GM21737 (cell line): ENCODE measurements at regions not wholly inside any gene's neighbourhood (a gene's known extent, or its start where the extent isn't known, plus 50 kb on each side); places are given as distances from the start of the nearest gene placed in this dataset.
"Not testable (repeated sequence)": the region's sequence is repeated elsewhere in the genome, so short reads cannot be mapped to it uniquely, and the experiment has no call there.

Source experiments
- ATAC-seq: cut with Tn5 transposase; IDR thresholded peaks from one replicate; pipeline ENCODE4 v1.9.1; 2021; ENCODE audit warnings: mild to moderate bottlenecking, moderate library complexity; ENCODE audit not compliant: unreplicated experiment

DNA sequence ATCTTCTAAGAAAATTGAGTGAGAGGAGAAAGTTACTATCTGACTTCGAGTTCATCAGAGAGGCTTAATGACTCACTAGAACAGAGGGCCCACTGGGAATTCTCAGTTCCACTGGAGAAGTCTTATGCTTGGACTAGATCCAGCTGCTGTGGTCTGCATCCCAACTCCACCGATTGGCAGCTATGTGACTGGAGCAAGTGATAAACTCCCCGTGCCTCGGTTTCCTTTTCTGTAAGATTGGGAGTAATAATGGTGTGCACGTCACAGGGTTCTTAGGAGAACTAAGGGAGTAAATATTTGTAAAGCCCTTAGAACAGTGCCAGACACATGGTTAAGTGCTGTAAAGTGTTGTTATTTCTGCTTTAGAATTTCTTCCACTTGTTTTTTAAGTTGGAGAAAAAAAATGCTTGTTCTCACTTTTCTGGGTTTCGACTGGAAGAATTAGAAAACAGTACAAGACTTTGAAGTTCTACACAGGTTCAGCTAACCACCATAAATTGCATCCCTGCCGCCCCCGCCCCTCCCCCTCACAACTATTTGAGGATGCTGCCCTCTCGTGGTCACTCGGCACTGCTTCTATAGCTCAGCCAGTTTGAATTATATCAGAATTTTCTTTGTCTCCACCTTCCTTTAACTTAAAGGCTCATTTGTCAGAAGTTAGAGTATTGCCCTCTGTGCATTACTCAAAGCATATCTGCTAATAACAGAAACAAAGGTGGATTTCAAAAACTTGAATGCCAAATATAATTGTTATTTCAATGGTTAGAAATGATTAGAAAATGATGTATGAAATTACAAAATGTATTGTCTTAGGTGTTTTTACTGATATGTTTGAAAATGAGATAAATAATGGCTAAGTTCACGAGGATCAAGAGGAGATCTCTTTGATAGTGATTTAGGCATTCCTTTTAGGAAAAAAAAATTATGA lies 95.0 kb upstream of the IFNGR1 start:
- peak; percentile 65 for ATAC-seq

DNA sequence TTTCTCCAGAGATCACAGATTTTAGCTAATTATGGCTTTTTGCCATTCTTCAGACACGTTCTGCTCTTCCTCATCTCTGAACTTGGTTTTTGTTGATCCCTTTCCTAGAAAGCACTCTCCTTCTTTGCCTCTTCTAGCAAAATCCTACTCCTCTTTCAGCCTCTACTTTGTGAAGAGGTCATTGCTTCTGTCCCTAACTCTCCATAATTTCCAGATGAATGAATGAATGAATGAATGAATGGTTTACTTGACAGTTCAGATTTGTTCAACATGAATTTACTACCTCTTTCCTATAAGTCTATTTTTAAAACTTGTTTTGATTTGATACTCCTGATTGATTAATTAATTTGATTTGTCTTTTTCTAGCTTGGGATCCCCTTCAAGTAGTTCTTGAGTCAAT lies 94.0 kb upstream of the IFNGR1 start:
- no peak for ATAC-seq

DNA sequence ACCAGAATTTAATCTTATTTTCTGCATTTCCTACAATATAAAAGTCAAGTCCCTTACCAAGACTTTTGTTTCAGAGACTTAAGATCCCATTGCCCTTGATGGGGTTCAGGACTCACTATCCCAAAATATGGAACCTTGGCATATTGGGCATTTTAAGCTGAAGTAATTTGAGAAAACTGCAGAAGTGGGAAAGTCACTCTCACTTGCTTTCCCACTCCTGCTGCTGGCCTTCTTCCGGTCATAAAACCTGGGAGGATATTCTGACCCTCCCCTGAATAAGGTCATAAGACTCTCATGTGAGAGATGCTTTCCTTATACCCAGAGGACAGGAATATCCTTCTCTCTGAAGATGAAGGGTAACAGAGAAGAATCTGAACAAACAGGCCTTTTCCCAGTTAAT lies 92.8 kb upstream of the IFNGR1 start:
- ATAC-seq: no peak

DNA sequence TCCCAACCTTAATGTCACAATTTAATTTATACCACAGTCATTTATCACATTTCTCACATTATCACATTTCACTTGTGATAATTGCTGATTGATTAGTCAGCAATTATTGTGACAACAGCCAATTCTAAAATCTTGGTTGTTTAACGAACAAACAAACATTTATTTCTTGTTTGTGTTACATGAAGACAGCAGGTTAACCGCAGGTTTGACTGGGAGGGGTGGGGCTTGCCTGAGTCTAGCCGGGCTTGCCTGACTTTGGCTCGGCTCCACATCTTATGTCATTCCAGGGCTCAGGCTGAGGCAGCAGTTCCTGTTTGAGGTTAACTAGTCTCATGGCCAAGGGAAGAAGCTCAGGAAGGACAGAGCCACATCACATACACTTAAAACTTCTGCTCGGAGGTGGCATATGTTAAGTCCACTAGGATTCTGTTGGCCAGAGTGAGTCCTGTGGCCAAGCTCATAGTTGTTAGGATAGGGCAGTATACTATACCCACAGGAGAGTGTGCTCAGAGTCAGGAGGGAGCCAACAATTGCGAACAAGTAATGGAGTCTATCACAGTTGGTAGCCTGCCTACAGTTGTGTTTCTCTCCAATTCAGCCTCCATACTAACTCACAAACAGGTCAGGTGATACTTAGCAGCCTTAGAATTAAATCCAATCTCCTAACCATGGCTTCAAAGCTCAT lies 90.0 kb upstream of the IFNGR1 start:
- no peak for ATAC-seq

DNA sequence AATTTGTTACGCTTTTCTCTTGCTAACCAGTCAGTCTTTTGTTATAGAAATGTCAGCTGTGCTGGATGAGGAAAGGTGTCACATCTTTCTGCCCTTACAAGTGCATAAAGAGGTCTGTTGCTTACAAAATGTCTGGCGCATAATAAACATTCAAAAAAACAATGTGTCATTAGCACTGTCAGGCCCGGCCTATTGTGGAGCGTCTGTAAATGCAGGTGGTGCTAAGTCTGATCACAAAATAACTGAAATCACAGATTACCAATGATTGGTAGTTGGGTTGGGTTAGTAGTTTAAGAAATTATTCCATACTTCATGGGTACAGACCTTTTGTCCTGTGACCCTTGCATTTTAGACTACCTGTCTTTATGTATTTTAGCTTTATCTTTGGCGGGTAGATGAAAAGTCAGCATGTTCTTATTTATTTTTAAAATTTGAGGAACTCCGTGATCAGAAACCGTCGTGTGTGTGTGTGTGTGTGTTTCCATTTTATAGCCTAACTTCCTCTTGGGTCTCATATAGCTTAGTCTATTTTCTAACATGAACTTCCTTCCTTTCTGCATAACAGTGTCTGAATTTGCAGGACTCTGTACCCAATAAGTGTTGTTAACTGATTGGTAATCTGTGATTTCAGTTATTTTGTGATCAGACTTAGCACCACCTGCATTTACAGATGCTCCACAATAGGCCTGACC lies 88.1 kb upstream of the IFNGR1 start:
- ATAC-seq: no peak

DNA sequence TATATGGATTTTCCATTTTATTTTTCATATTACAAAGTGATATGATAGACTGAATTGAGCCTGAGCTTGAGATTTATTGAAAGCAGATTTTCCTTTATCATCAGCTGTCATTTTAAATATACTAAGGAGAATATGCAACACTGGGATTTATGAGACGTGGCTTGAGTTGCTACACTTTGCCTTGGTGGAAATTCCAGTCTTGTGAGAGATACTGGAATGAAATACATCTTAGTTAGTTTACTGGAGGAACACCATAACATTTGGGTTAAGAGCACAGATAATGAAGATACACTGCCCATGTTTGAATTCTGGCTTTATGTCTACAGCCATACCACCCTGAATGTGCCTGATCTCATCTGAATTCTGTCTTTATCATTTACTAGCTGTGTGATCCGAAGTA lies 86.5 kb upstream of the IFNGR1 start:
- no peak for ATAC-seq

DNA sequence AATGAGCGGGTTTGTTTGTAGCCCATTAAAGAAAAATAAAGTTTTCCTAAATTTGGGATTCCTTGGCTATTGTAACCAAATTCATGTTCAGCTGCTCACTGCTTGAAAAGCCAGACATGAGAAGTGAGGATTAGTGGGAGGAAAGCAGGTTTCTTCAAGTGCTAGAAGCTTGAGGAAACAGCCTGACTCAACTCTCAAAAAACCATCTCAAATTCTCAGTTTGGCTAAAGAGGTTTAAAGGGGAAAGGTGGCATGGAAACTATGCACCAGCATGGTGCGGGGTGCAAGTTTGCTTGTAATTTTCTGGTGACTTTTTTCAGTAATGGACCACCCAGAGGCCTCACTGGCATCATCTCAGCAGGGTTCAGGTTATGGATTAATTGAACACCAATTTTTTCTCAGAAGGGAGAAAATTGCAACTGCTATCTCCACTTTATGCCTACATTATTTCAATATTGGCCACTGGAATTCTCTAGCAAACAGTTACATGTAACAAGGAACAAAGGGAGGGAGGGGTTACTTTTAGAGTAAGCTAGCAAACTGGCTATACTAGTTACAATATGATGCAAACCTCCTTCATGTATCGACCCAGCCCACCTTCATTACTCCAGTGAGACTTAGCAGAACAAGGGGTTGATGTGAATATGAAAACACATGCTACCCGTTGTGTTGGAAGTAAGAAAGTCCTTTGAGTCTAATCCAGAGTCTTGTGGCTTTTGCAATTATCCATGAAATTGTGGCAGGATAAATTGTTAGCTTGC lies 85.0 kb upstream of the IFNGR1 start:
- no peak for ATAC-seq

DNA sequence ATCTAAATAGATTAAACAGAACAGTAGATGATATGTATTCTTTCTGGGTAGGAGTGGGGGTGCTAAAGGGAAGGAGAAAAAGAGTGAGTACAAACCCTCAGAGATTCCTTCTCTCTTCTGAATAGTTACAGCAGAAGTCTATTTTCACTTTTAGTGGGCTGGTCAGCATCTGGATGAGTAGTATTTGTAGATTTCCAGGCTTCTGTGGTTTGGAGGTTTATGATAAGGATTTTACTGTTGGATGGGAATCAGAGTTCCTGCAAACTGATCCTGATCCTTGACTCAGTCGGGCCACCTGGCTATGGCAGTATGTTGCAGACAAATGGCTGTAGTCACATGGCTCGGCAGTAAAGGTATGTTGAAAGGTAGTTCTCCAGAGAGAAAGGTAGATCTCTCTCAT lies 84.3 kb upstream of the IFNGR1 start:
- no peak for ATAC-seq

DNA sequence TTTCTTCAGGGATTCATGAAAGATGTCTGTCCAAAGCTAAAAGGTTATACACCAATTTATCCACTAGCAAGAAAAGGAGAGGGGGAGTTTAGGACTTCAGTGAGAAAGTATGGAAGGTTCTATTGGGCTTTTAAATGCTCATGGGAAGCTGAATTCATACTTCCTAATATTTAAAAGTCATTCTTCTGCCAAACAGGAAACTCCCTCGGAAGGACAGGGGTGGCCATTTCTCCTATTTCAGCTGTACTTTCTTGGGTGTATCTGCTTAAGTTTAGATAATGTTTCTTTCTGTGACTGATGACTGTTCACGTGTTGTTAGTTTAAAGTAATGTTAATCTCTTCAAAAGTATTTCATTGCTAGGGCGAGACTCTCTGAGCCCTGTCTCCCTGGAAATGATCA lies 80.5 kb upstream of the IFNGR1 start:
- no peak for ATAC-seq

DNA sequence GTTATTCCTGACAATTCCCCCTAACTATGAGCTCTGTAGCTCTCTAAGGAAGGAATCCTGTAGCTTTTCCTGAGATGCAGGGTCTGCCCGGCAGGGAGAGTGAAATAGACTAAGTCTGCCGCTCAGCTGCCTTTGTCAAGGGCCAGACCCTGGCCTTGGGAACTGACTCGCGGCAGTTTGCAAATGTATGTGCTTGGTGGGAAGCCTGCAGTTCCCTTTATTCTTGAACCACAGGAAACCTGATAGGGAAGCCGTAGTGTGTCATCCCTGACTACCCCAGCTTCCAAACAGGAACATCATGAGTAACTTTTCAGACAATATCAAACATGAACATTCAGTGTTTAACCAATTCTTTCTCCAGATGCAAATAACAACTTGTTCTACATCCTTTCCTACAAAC lies 78.7 kb upstream of the IFNGR1 start:
- no peak for ATAC-seq

DNA sequence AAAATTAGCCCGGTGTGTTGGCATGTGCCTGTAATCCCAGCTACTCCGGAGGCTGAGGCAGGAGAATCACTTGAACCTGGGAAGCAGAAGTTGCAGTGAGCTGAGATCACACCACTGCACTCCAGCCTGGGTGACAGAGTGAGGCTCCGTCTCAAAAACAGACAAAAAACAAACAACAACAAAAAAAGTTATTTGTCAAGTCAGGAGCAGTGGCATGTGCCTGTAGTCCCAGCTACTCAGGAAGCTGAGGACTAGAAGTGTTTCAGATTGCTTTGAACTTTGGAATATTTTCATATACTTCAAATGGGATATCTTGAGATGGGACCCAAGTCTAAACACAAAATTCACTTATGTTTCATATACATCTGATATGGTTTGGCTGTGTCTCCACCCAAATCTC lies 73.1 kb upstream of the IFNGR1 start:
- not testable (repeated sequence) for ATAC-seq

DNA sequence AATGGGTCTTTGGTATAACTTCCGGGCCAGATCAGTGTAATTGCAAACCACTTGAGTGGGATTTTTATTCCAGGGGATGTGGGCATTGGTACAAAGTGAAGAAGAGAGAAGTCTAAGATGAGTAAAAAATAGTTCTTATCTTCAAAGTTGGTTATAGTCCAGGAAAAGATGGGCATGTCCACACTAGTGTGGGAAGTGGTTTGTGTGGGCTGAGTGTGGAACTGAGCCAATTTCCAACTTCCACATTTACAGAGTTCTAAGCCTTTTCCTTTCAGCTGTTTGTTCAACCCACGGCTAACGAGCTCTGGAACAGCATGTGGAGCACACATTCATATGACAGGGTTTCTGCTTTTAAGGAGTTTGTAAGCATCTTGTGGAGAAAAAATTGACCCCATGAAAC lies 72.3 kb upstream of the IFNGR1 start:
- ATAC-seq: no peak

DNA sequence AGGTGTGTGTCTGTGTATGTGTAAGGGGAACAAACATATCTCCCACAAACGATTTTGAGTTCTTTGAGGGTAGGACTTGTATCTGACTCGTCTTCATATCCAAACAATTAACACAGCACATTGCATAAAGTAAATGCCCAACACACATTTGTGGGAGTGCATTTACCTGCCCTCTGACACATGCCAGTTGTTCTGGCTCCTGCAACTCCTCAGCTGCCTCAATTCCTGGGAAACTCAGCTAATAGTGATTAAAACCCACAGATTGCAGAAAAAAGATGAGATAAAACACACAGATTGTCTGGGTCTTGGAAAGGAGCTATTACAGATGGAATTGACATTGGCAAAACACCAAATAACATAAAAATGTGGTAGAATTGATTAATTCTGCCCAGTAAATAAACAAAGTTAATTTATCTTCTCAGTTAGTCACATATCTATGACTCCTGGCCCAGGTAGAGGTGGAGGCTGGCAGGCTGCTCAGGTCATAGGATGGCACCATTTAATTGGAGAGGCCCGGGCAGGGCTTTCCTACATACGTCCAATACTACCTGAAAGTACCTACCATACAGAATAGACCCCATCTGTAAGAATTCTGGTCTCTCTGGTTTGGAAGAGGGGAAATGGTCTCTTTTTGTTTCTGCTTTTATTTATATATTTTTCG lies 71.5 kb upstream of the IFNGR1 start:
- ATAC-seq: no peak

DNA sequence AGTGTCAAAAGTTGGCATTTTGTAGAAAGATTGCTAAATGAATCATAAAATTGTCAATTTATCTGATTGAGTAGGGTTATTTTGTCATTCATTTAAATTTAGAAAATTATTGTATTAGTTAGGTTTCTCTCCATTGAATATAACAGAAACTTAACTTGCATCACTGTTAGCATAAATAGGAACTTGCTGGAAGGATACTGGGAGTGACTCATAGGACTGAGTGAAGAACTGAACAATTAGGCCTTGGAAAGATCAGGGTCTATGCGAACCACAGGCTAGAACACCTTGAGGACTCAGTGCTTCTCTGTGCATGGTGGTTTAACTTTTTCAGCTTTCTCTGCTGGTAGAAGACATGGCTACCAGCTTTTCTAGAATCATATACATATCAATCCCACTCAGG lies 67.7 kb upstream of the IFNGR1 start:
- no peak for ATAC-seq

DNA sequence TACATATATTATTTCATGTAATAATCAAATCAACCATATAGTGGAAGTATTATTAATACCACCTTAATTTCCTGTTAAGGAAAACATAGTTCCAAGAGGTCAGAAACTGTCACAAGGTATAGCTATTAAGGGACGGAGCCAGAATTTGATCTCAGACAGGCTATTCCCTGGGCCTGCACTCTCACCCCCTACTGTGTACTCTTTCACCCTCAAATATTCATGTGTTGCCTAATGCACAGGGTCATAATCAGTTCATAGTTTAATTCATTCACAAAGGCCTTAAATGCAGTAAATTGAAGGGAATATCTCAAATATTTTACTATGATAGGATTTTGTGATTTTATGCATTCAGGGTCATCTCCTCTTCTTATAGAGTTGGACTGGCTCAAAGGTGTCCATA lies 67.2 kb upstream of the IFNGR1 start:
- no peak for ATAC-seq

DNA sequence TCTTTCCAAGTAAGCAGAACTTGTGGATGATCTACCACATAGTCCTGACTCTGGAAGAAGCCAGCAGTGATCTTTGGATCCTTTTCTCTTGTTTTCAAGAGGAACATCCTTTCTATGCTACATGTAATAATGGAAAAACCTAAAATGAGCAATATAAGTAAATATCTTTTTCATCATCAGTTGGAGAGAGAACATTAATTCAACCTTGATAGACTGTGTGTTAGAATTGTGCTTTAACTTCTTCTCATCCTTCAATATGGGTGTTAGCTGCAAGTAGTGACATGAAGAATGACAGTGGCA lies 65.6 kb upstream of the IFNGR1 start:
- no peak for ATAC-seq

DNA sequence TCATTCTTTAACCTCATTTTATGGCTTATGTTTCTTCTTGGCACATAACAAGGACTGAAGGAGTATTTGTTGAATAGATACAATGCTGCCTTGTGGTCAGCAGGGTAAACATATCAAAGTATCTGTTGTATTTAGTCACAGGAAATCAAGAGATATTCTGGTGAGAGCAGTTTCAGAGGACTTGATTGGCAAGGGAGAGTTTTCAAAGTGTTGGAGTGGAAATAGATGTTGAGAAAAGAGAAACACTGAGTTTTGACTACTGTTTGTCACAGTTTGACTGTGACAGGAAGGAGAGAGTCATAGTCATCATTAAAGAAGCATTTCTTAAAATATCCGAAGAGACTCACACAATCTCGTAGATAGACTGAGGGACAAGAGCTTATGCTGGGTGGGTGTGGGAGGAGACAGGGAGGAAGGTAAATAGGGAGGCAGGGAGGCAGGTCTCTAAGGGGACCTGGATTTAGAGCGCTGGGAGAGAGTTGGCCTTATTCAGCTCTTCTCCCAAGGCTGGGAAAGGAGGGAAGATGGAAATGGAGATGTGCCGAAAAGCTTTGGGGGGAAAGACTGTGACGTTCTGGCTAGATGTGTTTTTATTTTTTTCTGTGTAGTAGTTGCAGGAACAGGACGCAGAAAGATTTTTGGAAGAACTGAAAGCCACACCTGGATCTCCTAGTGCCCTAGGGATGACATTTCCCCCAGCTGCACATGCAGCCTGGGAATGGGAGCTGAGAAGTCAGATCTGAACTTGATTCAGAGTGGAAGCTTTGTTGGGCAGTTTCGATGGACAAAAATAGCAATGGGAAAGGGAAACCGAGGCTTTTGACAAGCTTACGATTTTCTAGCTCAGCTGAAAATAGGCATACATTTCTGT lies 65.0 kb upstream of the IFNGR1 start:
- peak; percentile 49 for ATAC-seq

DNA sequence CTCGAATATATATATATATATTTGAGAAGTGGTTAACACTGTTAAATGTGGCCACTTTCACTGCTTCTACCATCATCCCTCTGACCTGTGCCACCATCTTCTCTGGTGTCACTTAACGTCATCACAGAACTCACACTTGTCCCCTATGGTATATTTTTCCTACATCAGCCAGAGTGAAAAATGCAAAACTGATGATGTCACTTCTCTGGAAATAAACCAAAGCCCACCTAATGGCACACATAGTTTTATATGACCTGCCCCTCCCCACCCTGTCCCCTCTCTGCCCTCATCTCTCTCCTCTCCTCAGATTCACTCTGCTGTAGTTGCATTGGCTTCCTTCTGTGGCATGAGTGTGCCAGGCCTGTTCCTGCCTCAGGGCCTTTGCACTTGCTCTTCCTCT lies 63.9 kb upstream of the IFNGR1 start:
- ATAC-seq: no peak

DNA sequence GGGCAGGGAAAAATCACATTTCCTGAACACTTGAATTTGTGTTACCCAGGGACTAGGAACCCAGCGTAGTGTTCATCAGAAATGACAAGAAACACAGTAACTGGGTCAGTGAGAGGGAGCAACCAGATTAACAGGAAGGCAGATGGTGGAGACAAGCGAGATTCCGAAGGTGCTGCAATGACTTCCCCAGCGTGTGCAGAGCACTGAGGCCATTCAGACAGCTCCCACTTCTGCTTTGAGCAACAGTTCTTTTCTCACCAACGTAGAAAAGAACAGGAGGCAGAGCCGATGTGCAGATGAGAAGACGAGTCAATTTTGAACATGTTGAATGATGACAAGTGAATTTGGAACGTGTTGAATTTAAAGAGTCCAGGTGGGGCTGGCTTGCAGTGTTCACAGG lies 63.1 kb upstream of the IFNGR1 start:
- no peak for ATAC-seq

DNA sequence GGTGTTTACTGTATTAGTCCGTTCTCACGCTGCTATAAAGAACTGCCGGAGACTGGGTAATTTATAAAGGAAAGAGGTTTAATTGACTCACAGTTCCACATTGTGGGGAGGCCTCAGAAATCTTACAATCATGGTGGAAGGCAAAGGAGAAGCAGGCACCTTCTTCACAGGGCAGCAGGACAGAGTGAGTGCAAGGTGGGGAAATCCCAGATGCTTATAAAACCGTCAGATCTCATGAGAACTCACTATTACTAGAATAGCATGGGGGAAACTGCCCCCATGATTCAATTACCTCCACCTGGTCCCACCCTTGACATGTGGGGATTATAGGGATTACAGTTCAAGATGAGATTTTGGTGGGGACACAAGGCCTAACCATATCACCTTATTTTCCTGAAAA lies 60.1 kb upstream of the IFNGR1 start:
- not testable (repeated sequence) for ATAC-seq
